ENCODE measurements at regions not wholly inside any gene's neighbourhood (a gene's known extent, or its start where the extent isn't known, plus 50 kb on each side); places are given as distances from the start of the nearest gene placed in this dataset.

DNA sequence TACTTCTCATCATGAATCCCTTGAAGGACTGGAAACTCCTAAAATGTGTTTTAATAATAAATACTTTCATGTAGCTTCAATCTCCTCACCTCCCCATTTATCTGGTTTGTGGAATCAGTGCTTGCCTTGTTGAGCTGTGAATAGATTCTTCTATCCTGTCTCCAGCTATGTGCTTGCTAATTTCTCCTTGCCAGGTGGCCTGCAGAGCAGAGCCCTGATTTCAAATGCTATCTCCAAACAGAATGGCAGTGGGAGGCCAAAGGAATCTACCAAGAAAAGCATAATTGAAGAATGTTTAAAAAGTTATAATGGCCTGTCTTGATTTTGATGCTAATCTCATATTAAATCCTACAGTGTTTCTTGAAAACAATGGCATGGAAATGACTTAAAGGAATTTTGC lies 309.3 kb upstream of the CHORDC1 start:
- TF ChIP-seq IKZF3 (tag by site-specific recombination; IDR thresholded peaks at IDR 0.05) (no peak), ZBTB21 (tag by site-specific recombination; IDR thresholded peaks at IDR 0.05) (no peak), ZNF530 (tag by site-specific recombination; IDR thresholded peaks at IDR 0.05; ENCODE audit: low read depth) (no peak), ZNF184 (tag by site-specific recombination; IDR thresholded peaks at IDR 0.05) (no peak)
- TF ChIP-seq, protein P1, sequence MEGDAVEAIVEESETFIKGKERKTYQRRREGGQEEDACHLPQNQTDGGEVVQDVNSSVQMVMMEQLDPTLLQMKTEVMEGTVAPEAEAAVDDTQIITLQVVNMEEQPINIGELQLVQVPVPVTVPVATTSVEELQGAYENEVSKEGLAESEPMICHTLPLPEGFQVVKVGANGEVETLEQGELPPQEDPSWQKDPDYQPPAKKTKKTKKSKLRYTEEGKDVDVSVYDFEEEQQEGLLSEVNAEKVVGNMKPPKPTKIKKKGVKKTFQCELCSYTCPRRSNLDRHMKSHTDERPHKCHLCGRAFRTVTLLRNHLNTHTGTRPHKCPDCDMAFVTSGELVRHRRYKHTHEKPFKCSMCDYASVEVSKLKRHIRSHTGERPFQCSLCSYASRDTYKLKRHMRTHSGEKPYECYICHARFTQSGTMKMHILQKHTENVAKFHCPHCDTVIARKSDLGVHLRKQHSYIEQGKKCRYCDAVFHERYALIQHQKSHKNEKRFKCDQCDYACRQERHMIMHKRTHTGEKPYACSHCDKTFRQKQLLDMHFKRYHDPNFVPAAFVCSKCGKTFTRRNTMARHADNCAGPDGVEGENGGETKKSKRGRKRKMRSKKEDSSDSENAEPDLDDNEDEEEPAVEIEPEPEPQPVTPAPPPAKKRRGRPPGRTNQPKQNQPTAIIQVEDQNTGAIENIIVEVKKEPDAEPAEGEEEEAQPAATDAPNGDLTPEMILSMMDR (tag by site-specific recombination; IDR thresholded peaks at IDR 0.05): no peak
- TF ChIP-seq, protein P2, sequence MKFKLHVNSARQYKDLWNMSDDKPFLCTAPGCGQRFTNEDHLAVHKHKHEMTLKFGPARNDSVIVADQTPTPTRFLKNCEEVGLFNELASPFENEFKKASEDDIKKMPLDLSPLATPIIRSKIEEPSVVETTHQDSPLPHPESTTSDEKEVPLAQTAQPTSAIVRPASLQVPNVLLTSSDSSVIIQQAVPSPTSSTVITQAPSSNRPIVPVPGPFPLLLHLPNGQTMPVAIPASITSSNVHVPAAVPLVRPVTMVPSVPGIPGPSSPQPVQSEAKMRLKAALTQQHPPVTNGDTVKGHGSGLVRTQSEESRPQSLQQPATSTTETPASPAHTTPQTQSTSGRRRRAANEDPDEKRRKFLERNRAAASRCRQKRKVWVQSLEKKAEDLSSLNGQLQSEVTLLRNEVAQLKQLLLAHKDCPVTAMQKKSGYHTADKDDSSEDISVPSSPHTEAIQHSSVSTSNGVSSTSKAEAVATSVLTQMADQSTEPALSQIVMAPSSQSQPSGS (tag by site-specific recombination; IDR thresholded peaks at IDR 0.05; ENCODE audit: low read depth): no peak
